ENCODE measurements at regions not wholly inside any gene's neighbourhood (a gene's known extent, or its start where the extent isn't known, plus 50 kb on each side); places are given as distances from the start of the nearest gene placed in this dataset.

GRCh38 chr12:91380631-91381030 is 198.0 kb upstream of the DCN start:
- TF ChIP-seq, protein P1, sequence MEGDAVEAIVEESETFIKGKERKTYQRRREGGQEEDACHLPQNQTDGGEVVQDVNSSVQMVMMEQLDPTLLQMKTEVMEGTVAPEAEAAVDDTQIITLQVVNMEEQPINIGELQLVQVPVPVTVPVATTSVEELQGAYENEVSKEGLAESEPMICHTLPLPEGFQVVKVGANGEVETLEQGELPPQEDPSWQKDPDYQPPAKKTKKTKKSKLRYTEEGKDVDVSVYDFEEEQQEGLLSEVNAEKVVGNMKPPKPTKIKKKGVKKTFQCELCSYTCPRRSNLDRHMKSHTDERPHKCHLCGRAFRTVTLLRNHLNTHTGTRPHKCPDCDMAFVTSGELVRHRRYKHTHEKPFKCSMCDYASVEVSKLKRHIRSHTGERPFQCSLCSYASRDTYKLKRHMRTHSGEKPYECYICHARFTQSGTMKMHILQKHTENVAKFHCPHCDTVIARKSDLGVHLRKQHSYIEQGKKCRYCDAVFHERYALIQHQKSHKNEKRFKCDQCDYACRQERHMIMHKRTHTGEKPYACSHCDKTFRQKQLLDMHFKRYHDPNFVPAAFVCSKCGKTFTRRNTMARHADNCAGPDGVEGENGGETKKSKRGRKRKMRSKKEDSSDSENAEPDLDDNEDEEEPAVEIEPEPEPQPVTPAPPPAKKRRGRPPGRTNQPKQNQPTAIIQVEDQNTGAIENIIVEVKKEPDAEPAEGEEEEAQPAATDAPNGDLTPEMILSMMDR (IDR thresholded peaks at IDR 0.05) = no peak
- no peak for TF ChIP-seq POLR2A (IDR thresholded peaks at IDR 0.05)

Data from right lobe of liver (tissue), 4 donors.